HEK293 (cell line): ENCODE measurements at regions not wholly inside any gene's neighbourhood (a gene's known extent, or its start where the extent isn't known, plus 50 kb on each side); places are given as distances from the start of the nearest gene placed in this dataset.

Source experiments
- CTCF ChIA-PET: fragments of 350-600 bp; formaldehyde crosslinking; extraction: SDS; loops from one replicate; lab custom pipeline; 2021; ENCODE audit warnings: antibody characterized with exemption; lab: Yijun Ruan, JAX
- POLR2A ChIA-PET: fragments of 300-600 bp; formaldehyde crosslinking; extraction: SDS; loops from one replicate; lab custom pipeline; 2020; ENCODE audit warnings: antibody characterized with exemption, inconsistent platforms; lab: Yijun Ruan, JAX
- H3K27ac ChIP-seq: fragments of 200-500 bp; sonication (Bioruptor generic); 2 replicates; pipeline ENCODE4 v1.5.1; 2014; ENCODE audit warnings: low read depth, low read length, control low read depth, inconsistent platforms; ENCODE audit errors: extremely low read depth
- H3K36me3 ChIP-seq, 2 experiments: fragments of 200-500 bp in 1 of 2; sonication (Bioruptor generic) in 1 of 2; 1 replicate in 1 of 2; 2 replicates in 1 of 2; pipeline ENCODE4 v1.5.1; 2014 to 2017; ENCODE audit warnings: inconsistent platforms in 2 of 2, low read length in 2 of 2; ENCODE audit not compliant: control insufficient read depth in 2 of 2, insufficient read depth in 1 of 2
- H3K4me1 ChIP-seq: fragments of 200-500 bp; sonication (Bioruptor generic); 2 replicates; pipeline ENCODE4 v1.5.1; 2014; ENCODE audit warnings: mild to moderate bottlenecking, low read length, inconsistent platforms; ENCODE audit not compliant: control insufficient read depth, insufficient read depth
- H3K4me3 ChIP-seq: 2 replicates; pipeline ENCODE4 v1.5.1; 2011; ENCODE audit warnings: low read depth, mild to moderate bottlenecking, control low read depth, low read length, moderate library complexity
- H3K9me3 ChIP-seq: fragments of 200-500 bp; sonication (Bioruptor generic); 2 replicates; pipeline ENCODE4 v1.5.1; 2014; ENCODE audit warnings: low read depth, low read length, inconsistent platforms; ENCODE audit not compliant: control insufficient read depth, insufficient read depth
- HOXA7 ChIP-seq: sonication (generic); formaldehyde crosslinking; IDR thresholded peaks from 2 replicates; pipeline ENCODE4 v1.8.1; 2022; ENCODE audit warnings: missing genetic modification reagents, borderline replicate concordance
- KLF1 ChIP-seq: fragments of 450-650 bp; formaldehyde crosslinking; IDR thresholded peaks from 2 replicates; pipeline ENCODE4 v1.5.1; 2016; ENCODE audit warnings: missing biosample characterization, missing genetic modification characterization
- OSR2 ChIP-seq: fragments of 450-650 bp; formaldehyde crosslinking; IDR thresholded peaks from 2 replicates; pipeline ENCODE4 v1.5.1; 2016; ENCODE audit warnings: missing biosample characterization, missing genetic modification characterization
- REPIN1 ChIP-seq: fragments of 450-650 bp; formaldehyde crosslinking; IDR thresholded peaks from 2 replicates; pipeline ENCODE4 v1.5.1; 2017; ENCODE audit warnings: missing biosample characterization, missing genetic modification characterization, low read depth
- TRIM28 ChIP-seq: IDR thresholded peaks from 2 replicates; pipeline ENCODE4 v1.6.1; 2011; ENCODE audit warnings: low read length, control low read depth, borderline replicate concordance
- ZBTB21 ChIP-seq: fragments of 450-650 bp; formaldehyde crosslinking; IDR thresholded peaks from 2 replicates; pipeline ENCODE4 v1.5.1; 2017; ENCODE audit warnings: missing biosample characterization, missing genetic modification characterization
- ZEB2 ChIP-seq: fragments of 450-650 bp; formaldehyde crosslinking; IDR thresholded peaks from 2 replicates; pipeline ENCODE4 v1.5.1; 2016; ENCODE audit warnings: missing biosample characterization, missing genetic modification characterization
- ZFP69B ChIP-seq: fragments of 450-650 bp; formaldehyde crosslinking; IDR thresholded peaks from 2 replicates; pipeline ENCODE4 v1.5.1; 2016; ENCODE audit warnings: missing biosample characterization, missing genetic modification characterization
- ZNF121 ChIP-seq: fragments of 450-650 bp; formaldehyde crosslinking; IDR thresholded peaks from 2 replicates; pipeline ENCODE4 v1.5.1; 2016; ENCODE audit warnings: missing biosample characterization, missing genetic modification characterization
- ZNF133 ChIP-seq: fragments of 450-650 bp; formaldehyde crosslinking; IDR thresholded peaks from 2 replicates; pipeline ENCODE4 v1.5.1; 2016; ENCODE audit warnings: missing biosample characterization, missing genetic modification characterization
- ZNF140 ChIP-seq: fragments of 450-650 bp; formaldehyde crosslinking; IDR thresholded peaks from 2 replicates; pipeline ENCODE4 v1.5.1; 2016; ENCODE audit warnings: missing biosample characterization, missing genetic modification characterization
- ZNF19 ChIP-seq: fragments of 450-650 bp; formaldehyde crosslinking; IDR thresholded peaks from 2 replicates; pipeline ENCODE4; 2016; ENCODE audit warnings: missing biosample characterization, missing genetic modification characterization, low read depth
- ZNF2 ChIP-seq: fragments of 450-650 bp; formaldehyde crosslinking; IDR thresholded peaks from 2 replicates; pipeline ENCODE4 v1.5.1; 2016; ENCODE audit warnings: missing biosample characterization, missing genetic modification characterization
- ZNF302 ChIP-seq: fragments of 450-650 bp; formaldehyde crosslinking; IDR thresholded peaks from 2 replicates; pipeline ENCODE4 v1.5.1; 2016; ENCODE audit warnings: missing biosample characterization, missing genetic modification characterization, low read depth
- ZNF335 ChIP-seq: fragments of 450-650 bp; formaldehyde crosslinking; conservative IDR thresholded peaks from 2 replicates; pipeline ENCODE4 v1.5.1; 2016; ENCODE audit warnings: missing biosample characterization, missing genetic modification characterization
- ZNF366 ChIP-seq: fragments of 450-650 bp; formaldehyde crosslinking; conservative IDR thresholded peaks from 2 replicates; pipeline ENCODE4 v1.5.1; 2016; ENCODE audit warnings: missing biosample characterization, missing genetic modification characterization
- ZNF501 ChIP-seq: fragments of 450-650 bp; formaldehyde crosslinking; IDR thresholded peaks from 2 replicates; pipeline ENCODE4 v1.5.1; 2016; ENCODE audit warnings: missing biosample characterization, missing genetic modification characterization
- ZNF600 ChIP-seq: fragments of 450-650 bp; formaldehyde crosslinking; IDR thresholded peaks from 2 replicates; pipeline ENCODE4 v1.5.1; 2016; ENCODE audit warnings: missing biosample characterization, missing genetic modification characterization
- ZNF623 ChIP-seq: fragments of 450-650 bp; formaldehyde crosslinking; IDR thresholded peaks from 2 replicates; pipeline ENCODE4 v1.5.1; 2016; ENCODE audit warnings: missing biosample characterization, missing genetic modification characterization
- ZNF629 ChIP-seq: fragments of 450-650 bp; formaldehyde crosslinking; IDR thresholded peaks from 2 replicates; pipeline ENCODE4 v1.5.1; 2017; ENCODE audit warnings: missing biosample characterization, missing genetic modification characterization
- ZSCAN16 ChIP-seq: fragments of 450-650 bp; formaldehyde crosslinking; IDR thresholded peaks from 2 replicates; pipeline ENCODE4 v1.5.1; 2016; ENCODE audit warnings: missing biosample characterization, missing genetic modification characterization
- TF ChIP-seq, protein P1 (sequence below): fragments of 450-650 bp; formaldehyde crosslinking; IDR thresholded peaks from 2 replicates; pipeline ENCODE4 v1.5.1; 2016; ENCODE audit warnings: missing biosample characterization, missing genetic modification characterization
- TF ChIP-seq, protein P2 (sequence below): fragments of 450-650 bp; formaldehyde crosslinking; IDR thresholded peaks from 2 replicates; pipeline ENCODE4 v1.5.1; 2016; ENCODE audit warnings: missing biosample characterization, missing genetic modification characterization
- TF ChIP-seq, protein P3 (sequence below): fragments of 450-650 bp; formaldehyde crosslinking; IDR thresholded peaks from 2 replicates; pipeline ENCODE4 v1.5.1; 2016; ENCODE audit warnings: missing biosample characterization, missing genetic modification characterization
- TF ChIP-seq, protein P4 (sequence below): fragments of 450-650 bp; formaldehyde crosslinking; IDR thresholded peaks from 2 replicates; pipeline ENCODE4 v1.5.1; 2017; ENCODE audit warnings: missing biosample characterization, missing genetic modification characterization
- TF ChIP-seq, protein P5 (sequence below): fragments of 450-650 bp; formaldehyde crosslinking; IDR thresholded peaks from 2 replicates; pipeline ENCODE4 v1.5.1; 2016; ENCODE audit warnings: missing biosample characterization, missing genetic modification characterization
- TF ChIP-seq, protein P6 (sequence below): fragments of 450-650 bp; formaldehyde crosslinking; IDR thresholded peaks from 2 replicates; pipeline ENCODE4 v1.5.1; 2016; ENCODE audit warnings: missing biosample characterization, missing genetic modification characterization

DNA sequence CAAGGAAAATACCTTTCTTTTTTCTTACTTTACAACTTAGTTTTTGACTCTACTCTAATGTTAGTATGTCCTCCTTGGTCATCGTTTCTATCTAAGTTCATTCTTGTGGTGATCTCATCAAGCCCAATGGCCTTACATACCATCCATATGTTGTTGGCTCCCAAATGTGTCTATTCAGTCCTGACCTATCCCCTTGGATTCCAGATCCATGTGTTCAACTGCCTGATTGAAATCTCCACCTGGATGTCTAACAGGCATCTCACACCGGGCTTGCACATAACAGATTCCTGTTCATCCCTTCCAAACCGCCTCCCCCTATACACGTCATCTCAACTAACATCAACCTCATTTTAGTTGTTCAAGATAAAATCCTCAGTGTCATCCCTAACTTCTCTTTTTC lies 382.6 kb downstream of the SOX2 start:
- no peak overlapping the region for H3K27ac ChIP-seq
- H3K4me3 ChIP-seq, result no peak overlapping the region
- no peaks in the 10 kb centered on the region for H3K36me3 ChIP-seq
- ChIA-PET CTCF (no interaction called here), POLR2A (no interaction called here)
- H3K4me1 ChIP-seq, result no peaks in the 10 kb centered on the region
- TF ChIP-seq ZNF600 (tag by site-specific recombination) (no peak), ZNF366 (tag by site-specific recombination) (no peak), ZNF19 (no peak), ZNF140 (tag by site-specific recombination) (no peak), ZNF335 (tag by site-specific recombination) (no peak), KLF1 (tag by site-specific recombination) (no peak), ZEB2 (tag by site-specific recombination) (no peak), ZSCAN16 (tag by site-specific recombination) (no peak), ZBTB21 (tag by site-specific recombination) (no peak), ZNF133 (no peak), REPIN1 (tag by site-specific recombination) (no peak), ZNF501 (tag by site-specific recombination) (no peak), ZNF629 (tag by site-specific recombination) (no peak), ZNF302 (tag by site-specific recombination) (no peak)
- TF ChIP-seq, protein P1, sequence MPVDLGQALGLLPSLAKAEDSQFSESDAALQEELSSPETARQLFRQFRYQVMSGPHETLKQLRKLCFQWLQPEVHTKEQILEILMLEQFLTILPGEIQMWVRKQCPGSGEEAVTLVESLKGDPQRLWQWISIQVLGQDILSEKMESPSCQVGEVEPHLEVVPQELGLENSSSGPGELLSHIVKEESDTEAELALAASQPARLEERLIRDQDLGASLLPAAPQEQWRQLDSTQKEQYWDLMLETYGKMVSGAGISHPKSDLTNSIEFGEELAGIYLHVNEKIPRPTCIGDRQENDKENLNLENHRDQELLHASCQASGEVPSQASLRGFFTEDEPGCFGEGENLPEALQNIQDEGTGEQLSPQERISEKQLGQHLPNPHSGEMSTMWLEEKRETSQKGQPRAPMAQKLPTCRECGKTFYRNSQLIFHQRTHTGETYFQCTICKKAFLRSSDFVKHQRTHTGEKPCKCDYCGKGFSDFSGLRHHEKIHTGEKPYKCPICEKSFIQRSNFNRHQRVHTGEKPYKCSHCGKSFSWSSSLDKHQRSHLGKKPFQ (tag by site-specific recombination), result no peak
- TF ChIP-seq, protein P2, sequence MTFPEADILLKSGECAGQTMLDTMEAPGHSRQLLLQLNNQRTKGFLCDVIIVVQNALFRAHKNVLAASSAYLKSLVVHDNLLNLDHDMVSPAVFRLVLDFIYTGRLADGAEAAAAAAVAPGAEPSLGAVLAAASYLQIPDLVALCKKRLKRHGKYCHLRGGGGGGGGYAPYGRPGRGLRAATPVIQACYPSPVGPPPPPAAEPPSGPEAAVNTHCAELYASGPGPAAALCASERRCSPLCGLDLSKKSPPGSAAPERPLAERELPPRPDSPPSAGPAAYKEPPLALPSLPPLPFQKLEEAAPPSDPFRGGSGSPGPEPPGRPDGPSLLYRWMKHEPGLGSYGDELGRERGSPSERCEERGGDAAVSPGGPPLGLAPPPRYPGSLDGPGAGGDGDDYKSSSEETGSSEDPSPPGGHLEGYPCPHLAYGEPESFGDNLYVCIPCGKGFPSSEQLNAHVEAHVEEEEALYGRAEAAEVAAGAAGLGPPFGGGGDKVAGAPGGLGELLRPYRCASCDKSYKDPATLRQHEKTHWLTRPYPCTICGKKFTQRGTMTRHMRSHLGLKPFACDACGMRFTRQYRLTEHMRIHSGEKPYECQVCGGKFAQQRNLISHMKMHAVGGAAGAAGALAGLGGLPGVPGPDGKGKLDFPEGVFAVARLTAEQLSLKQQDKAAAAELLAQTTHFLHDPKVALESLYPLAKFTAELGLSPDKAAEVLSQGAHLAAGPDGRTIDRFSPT (tag by site-specific recombination), result no peak
- TF ChIP-seq, protein P3, sequence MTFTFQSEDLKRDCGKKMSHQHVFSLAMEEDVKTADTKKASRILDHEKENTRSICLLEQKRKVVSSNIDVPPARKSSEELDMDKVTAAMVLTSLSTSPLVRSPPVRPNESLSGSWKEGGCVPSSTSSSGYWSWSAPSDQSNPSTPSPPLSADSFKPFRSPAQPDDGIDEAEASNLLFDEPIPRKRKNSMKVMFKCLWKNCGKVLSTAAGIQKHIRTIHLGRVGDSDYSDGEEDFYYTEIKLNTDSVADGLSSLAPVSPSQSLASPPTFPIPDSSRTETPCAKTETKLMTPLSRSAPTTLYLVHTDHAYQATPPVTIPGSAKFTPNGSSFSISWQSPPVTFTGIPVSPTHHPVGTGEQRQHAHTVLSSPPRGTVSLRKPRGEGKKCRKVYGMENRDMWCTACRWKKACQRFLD, result no peak
- H3K9me3 ChIP-seq, result no peaks in the 10 kb centered on the region

DNA sequence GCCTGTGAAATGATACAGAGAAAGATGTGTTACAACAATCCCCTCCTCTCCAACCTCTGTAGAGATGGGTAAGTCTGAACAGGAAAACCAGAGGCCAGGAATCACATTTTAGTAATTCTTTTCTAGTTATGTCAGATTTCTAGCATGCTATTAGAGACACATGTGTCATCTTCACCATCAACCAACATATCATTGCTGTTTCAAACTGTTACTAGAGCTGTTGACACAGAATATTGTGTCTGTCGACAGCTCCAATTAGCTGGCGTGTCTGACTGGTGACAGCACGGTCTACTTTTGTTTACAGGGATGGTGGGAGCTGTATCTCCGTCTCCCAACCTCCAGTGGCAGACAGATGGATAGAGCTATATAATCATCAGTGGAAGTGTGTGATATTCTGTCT lies 393.2 kb downstream of the SOX2 start:
- Histone ChIP-seq H3K9me3 (no peaks in the 10 kb centered on the region), H3K36me3 (no peaks in the 10 kb centered on the region), H3K27ac (no peak overlapping the region), H3K4me1 (no peaks in the 10 kb centered on the region), H3K4me3 (no peak overlapping the region)
- ChIA-PET POLR2A (no interaction called here), CTCF (interaction anchor here (0.7 kb wide), 1 partner anchor 213 kb away, joined by 3 read pairs; no protein-coding TSS in a partner anchor)
- TF ChIP-seq ZFP69B (tag by site-specific recombination), result no peak
- no peak for TF ChIP-seq ZNF2
- TF ChIP-seq, protein P4, sequence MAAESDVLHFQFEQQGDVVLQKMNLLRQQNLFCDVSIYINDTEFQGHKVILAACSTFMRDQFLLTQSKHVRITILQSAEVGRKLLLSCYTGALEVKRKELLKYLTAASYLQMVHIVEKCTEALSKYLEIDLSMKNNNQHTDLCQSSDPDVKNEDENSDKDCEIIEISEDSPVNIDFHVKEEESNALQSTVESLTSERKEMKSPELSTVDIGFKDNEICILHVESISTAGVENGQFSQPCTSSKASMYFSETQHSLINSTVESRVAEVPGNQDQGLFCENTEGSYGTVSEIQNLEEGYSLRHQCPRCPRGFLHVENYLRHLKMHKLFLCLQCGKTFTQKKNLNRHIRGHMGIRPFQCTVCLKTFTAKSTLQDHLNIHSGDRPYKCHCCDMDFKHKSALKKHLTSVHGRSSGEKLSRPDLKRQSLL (tag by site-specific recombination), result no peak
- TF ChIP-seq, protein P5, sequence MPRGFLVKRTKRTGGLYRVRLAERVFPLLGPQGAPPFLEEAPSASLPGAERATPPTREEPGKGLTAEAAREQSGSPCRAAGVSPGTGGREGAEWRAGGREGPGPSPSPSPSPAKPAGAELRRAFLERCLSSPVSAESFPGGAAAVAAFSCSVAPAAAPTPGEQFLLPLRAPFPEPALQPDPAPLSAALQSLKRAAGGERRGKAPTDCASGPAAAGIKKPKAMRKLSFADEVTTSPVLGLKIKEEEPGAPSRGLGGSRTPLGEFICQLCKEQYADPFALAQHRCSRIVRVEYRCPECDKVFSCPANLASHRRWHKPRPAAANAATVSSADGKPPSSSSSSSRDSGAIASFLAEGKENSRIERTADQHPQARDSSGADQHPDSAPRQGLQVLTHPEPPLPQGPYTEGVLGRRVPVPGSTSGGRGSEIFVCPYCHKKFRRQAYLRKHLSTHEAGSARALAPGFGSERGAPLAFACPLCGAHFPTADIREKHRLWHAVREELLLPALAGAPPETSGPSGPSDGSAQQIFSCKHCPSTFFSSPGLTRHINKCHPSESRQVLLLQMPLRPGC, result no peak
- TF ChIP-seq ZNF623 (tag by site-specific recombination), result no peak
- no peak for TF ChIP-seq OSR2 (tag by site-specific recombination)
- TF ChIP-seq, protein P6, sequence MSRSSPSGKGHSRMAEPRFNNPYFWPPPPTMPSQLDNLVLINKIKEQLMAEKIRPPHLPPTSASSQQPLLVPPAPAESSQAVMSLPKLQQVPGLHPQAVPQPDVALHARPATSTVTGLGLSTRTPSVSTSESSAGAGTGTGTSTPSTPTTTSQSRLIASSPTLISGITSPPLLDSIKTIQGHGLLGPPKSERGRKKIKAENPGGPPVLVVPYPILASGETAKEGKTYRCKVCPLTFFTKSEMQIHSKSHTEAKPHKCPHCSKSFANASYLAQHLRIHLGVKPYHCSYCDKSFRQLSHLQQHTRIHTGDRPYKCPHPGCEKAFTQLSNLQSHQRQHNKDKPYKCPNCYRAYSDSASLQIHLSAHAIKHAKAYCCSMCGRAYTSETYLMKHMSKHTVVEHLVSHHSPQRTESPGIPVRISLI, result no peak
- TF ChIP-seq ZNF121 (tag by site-specific recombination), result no peak
- no peak for TF ChIP-seq TRIM28
- TF ChIP-seq HOXA7 (CRISPR knock-in tag), result no peak
- TF ChIP-seq, protein P2 (tag by site-specific recombination), result no peak
